ENCODE measurements at regions not wholly inside any gene's neighbourhood (a gene's known extent, or its start where the extent isn't known, plus 50 kb on each side); places are given as distances from the start of the nearest gene placed in this dataset.

GRCh38 chr5:106020894-106021293, 1649.8 kb downstream of the EFNA5 start:
- TF ChIP-seq CTCF (conservative IDR thresholded peaks at IDR 0.05) = no peak
- no peak for TF ChIP-seq ZFX (IDR thresholded peaks at IDR 0.05)
